HCT116 (cell line): ENCODE measurements at regions not wholly inside any gene's neighbourhood (a gene's known extent, or its start where the extent isn't known, plus 50 kb on each side); places are given as distances from the start of the nearest gene placed in this dataset.

ENCODE experiments used
- ATAC-seq: fragments of 200-7000 bp; cut with Tn5 transposase; 2 replicates; pipeline ENCODE4 v1.9.1; 2020; ENCODE audit warnings: mild to moderate bottlenecking, moderate library complexity
- BruUV-seq: library from RNA; stranded (reverse); fragments of 400-500 nt; replicated peaks from 2 replicates; lab custom pipeline; 2021; lab: Mats Ljungman, UMichigan
- CTCF ChIA-PET: fragments of 300-600 bp; sonication (Branson Sonifier 250); formaldehyde crosslinking; loops from one replicate; lab custom pipeline; 2021; ENCODE audit warnings: antibody characterized with exemption; lab: Charles Lee
- POLR2A ChIA-PET: fragments of 300-600, 350-600 bp; sonication (Branson Sonifier 250); formaldehyde crosslinking; loops from one replicate; lab custom pipeline; 2021; ENCODE audit warnings: antibody characterized with exemption; lab: Charles Lee
- RAD21 ChIA-PET, 2 experiments: fragments of 300-600 bp; sonication (Branson Sonifier 250); formaldehyde crosslinking; loops; one replicate each; lab custom pipeline; 2023; ENCODE audit warnings: low total read pairs in 2 of 2; ENCODE audit not compliant: uncharacterized antibody in 2 of 2, unreplicated experiment in 2 of 2, low non-redundant PET in 1 of 2; lab: Charles Lee
- DNase-seq: peaks from one replicate; pipeline ENCODE4 v3.0.0-alpha.2; 2010; ENCODE audit warnings: low read depth, low spot score
- H2AFZ ChIP-seq: fragments of 200-600 bp; shearing (Covaris generic), sonication (generic); 2 replicates; pipeline ENCODE4 v1.6.1; 2017; ENCODE audit warnings: low read depth, mixed run types, mixed read lengths, antibody characterized with exemption, low read length; ENCODE audit not compliant: poor library complexity, severe bottlenecking
- H3K27ac ChIP-seq: 2 replicates; pipeline ENCODE4 v1.5.1; 2012; ENCODE audit warnings: low read depth, low read length
- H3K27me3 ChIP-seq: fragments of 200-600 bp; sonication (generic); 2 replicates; pipeline ENCODE4 v1.6.1; 2016; ENCODE audit warnings: mixed run types, low read length, mixed read lengths; ENCODE audit not compliant: insufficient read depth
- H3K36me3 ChIP-seq, 2 experiments: fragments of 200-500 bp in 1 of 2; fragments of 200-600 bp in 1 of 2; sonication (Bioruptor generic) in 1 of 2; sonication (generic) in 1 of 2; 2 replicates each; pipeline versions ENCODE4 v1.5.1 to v1.6.1; 2014 to 2016; ENCODE audit warnings: low read length in 2 of 2, inconsistent platforms in 1 of 2, mixed read lengths in 1 of 2, mixed run types in 1 of 2; ENCODE audit not compliant: insufficient read depth in 2 of 2, control insufficient read depth in 1 of 2
- H3K4me1 ChIP-seq, 2 experiments: fragments of 200-600 bp in 1 of 2; sonication (generic) in 1 of 2; 2 replicates each; pipeline versions ENCODE4 v1.5.1 to v1.6.1; 2012 to 2017; ENCODE audit warnings: low read length in 2 of 2, inconsistent platforms in 1 of 2, mild to moderate bottlenecking in 1 of 2, mixed read lengths in 1 of 2, mixed run types in 1 of 2, moderate library complexity in 1 of 2; ENCODE audit not compliant: insufficient read depth in 2 of 2, control insufficient read depth in 1 of 2
- H3K4me2 ChIP-seq: fragments of 200-600 bp; sonication (generic); 2 replicates; pipeline ENCODE4 v1.6.1; 2017; ENCODE audit warnings: mixed run types, low read length, mixed read lengths
- H3K4me3 ChIP-seq, 2 experiments: fragments of 200-600 bp in 1 of 2; sonication (generic) in 1 of 2; replicated peaks in 1 of 2; 2 replicates each; pipeline ENCODE4 v1.5.1; 2011 to 2016; ENCODE audit warnings: low read length in 2 of 2, control low read depth in 1 of 2, low read depth in 1 of 2, mild to moderate bottlenecking in 1 of 2, mixed read lengths in 1 of 2, mixed run types in 1 of 2
- H3K79me2 ChIP-seq: fragments of 200-600 bp; sonication (generic); 2 replicates; pipeline ENCODE4 v1.6.1; 2017; ENCODE audit warnings: mild to moderate bottlenecking, mixed run types, low read length, moderate library complexity, mixed read lengths; ENCODE audit not compliant: insufficient read depth
- H3K9ac ChIP-seq: fragments of 200-600 bp; sonication (generic); 2 replicates; pipeline ENCODE4 v1.6.1; 2016; ENCODE audit warnings: low read length, mixed read lengths
- H3K9me2 ChIP-seq: fragments of 200-600 bp; sonication (generic), shearing (Covaris generic); 2 replicates; pipeline ENCODE4 v1.6.1; 2017; ENCODE audit warnings: mixed run types, mild to moderate bottlenecking, moderate library complexity; ENCODE audit not compliant: insufficient read depth
- H3K9me3 ChIP-seq, 2 experiments: fragments of 200-500 bp in 1 of 2; fragments of 200-600 bp in 1 of 2; sonication (Bioruptor generic) in 1 of 2; sonication (generic) in 1 of 2; 2 replicates each; pipeline ENCODE4 v1.6.1; 2014 to 2017; ENCODE audit warnings: low read length in 2 of 2, mixed read lengths in 2 of 2, inconsistent platforms in 1 of 2, low read depth in 1 of 2, mild to moderate bottlenecking in 1 of 2, mixed run types in 1 of 2, moderate library complexity in 1 of 2; ENCODE audit not compliant: control insufficient read depth in 1 of 2, insufficient read depth in 1 of 2
- H4K20me1 ChIP-seq: fragments of 200-600 bp; sonication (generic), shearing (Covaris generic); 2 replicates; pipeline ENCODE4 v1.6.1; 2017; ENCODE audit warnings: mixed run types, mild to moderate bottlenecking, moderate library complexity; ENCODE audit not compliant: insufficient read depth
- CEBPB ChIP-seq: IDR thresholded peaks from 2 replicates; pipeline ENCODE4 v1.6.1; 2012; ENCODE audit warnings: low read depth
- CTCF ChIP-seq, 3 experiments: fragments of 200-600 bp in 1 of 3; sonication (generic) in 1 of 3; IDR thresholded peaks in 2 of 3; conservative IDR thresholded peaks in 1 of 3; 2 replicates each; pipeline ENCODE4 v1.5.1; 2012 to 2017; ENCODE audit warnings: low read depth in 2 of 3, low read length in 2 of 3, antibody characterized with exemption in 1 of 3, borderline replicate concordance in 1 of 3, control low read depth in 1 of 3, mild to moderate bottlenecking in 1 of 3, mixed read lengths in 1 of 3, mixed run types in 1 of 3, moderate library complexity in 1 of 3; ENCODE audit not compliant: insufficient read depth in 1 of 3
- EGR1 ChIP-seq: IDR thresholded peaks from 2 replicates; pipeline ENCODE4 v1.6.1; 2012; ENCODE audit warnings: low read depth
- FOSL1 ChIP-seq: IDR thresholded peaks from 2 replicates; pipeline ENCODE4 v1.6.1; 2012; ENCODE audit warnings: low read depth
- JUND ChIP-seq: IDR thresholded peaks from 2 replicates; pipeline ENCODE4 v1.6.1; 2012
- POLR2AphosphoS5 ChIP-seq: IDR thresholded peaks from 2 replicates; pipeline ENCODE4 v1.6.1; 2011; ENCODE audit warnings: mild to moderate bottlenecking, low read depth, low read length, moderate library complexity
- SRF ChIP-seq: IDR thresholded peaks from 2 replicates; pipeline ENCODE4 v1.6.1; 2012; ENCODE audit warnings: low read depth
- TCF7L2 ChIP-seq: IDR thresholded peaks from 2 replicates; pipeline ENCODE4 v1.7.0; 2011; ENCODE audit warnings: borderline replicate concordance, inconsistent platforms; ENCODE audit not compliant: insufficient read depth, insufficient read length; ENCODE audit errors: extremely low read depth
- ZNF274 ChIP-seq: fragments of 200-500 bp; sonication (Bioruptor generic); IDR thresholded peaks from 2 replicates; pipeline ENCODE4 v1.6.1; 2014; ENCODE audit warnings: mild to moderate bottlenecking, low read depth, low read length, inconsistent platforms
- intact Hi-C: fragments of 100-400 bp; cut with micrococcal nuclease; formaldehyde crosslinking; loops from 2 replicates; pipeline ENCODE4 v1.10.0; 2022
- TF ChIP-seq, protein P1 (sequence below): IDR thresholded peaks from 2 replicates; pipeline ENCODE4 v1.6.1; 2011; ENCODE audit warnings: mild to moderate bottlenecking, low read length, moderate library complexity; ENCODE audit not compliant: insufficient replicate concordance; ENCODE audit errors: extremely low read depth
- TF ChIP-seq, protein P2 (sequence below): IDR thresholded peaks from 2 replicates; pipeline ENCODE4 v1.6.1; 2012; ENCODE audit warnings: low read depth
- TF ChIP-seq, protein P3 (sequence below): IDR thresholded peaks from 2 replicates; pipeline ENCODE4 v1.6.1; 2012

- Histone ChIP-seq H3K4me2 (no peak overlapping the region), H3K79me2 (no peaks in the 10 kb centered on the region), H3K4me1 (no peaks in the 10 kb centered on the region), H3K27ac (no peak overlapping the region), H3K9me2 (no peaks in the 10 kb centered on the region), H2AFZ (no peak overlapping the region), H3K9ac (no peak overlapping the region), H3K36me3 (no peaks in the 10 kb centered on the region), H3K4me3 (no peak overlapping the region), H3K27me3 (no peaks in the 10 kb centered on the region), H3K9me3 (no peaks in the 10 kb centered on the region), H4K20me1 (no peaks in the 10 kb centered on the region)
- no peak for DNase-seq
- no peak for ATAC-seq
- ChIA-PET POLR2A (no interaction called here), CTCF (no interaction called here), RAD21 (no interaction called here)
- TF ChIP-seq, protein P1, sequence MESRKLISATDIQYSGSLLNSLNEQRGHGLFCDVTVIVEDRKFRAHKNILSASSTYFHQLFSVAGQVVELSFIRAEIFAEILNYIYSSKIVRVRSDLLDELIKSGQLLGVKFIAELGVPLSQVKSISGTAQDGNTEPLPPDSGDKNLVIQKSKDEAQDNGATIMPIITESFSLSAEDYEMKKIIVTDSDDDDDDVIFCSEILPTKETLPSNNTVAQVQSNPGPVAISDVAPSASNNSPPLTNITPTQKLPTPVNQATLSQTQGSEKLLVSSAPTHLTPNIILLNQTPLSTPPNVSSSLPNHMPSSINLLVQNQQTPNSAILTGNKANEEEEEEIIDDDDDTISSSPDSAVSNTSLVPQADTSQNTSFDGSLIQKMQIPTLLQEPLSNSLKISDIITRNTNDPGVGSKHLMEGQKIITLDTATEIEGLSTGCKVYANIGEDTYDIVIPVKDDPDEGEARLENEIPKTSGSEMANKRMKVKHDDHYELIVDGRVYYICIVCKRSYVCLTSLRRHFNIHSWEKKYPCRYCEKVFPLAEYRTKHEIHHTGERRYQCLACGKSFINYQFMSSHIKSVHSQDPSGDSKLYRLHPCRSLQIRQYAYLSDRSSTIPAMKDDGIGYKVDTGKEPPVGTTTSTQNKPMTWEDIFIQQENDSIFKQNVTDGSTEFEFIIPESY, result no peak
- no peak for TF ChIP-seq POLR2AphosphoS5
- TF ChIP-seq ZNF274, result no peak
- no peak for TF ChIP-seq CTCF (IDR thresholded peaks at IDR 0.05 in 2 of 3, conservative IDR thresholded peaks at IDR 0.05 in 1 of 3; ENCODE audit: borderline replicate concordance in 1 of 3, insufficient read depth in 1 of 3, low read depth in 2 of 3, low read length in 2 of 3)
- TF ChIP-seq SRF, result no peak
- TF ChIP-seq CEBPB, result no peak
- TF ChIP-seq, protein P2, sequence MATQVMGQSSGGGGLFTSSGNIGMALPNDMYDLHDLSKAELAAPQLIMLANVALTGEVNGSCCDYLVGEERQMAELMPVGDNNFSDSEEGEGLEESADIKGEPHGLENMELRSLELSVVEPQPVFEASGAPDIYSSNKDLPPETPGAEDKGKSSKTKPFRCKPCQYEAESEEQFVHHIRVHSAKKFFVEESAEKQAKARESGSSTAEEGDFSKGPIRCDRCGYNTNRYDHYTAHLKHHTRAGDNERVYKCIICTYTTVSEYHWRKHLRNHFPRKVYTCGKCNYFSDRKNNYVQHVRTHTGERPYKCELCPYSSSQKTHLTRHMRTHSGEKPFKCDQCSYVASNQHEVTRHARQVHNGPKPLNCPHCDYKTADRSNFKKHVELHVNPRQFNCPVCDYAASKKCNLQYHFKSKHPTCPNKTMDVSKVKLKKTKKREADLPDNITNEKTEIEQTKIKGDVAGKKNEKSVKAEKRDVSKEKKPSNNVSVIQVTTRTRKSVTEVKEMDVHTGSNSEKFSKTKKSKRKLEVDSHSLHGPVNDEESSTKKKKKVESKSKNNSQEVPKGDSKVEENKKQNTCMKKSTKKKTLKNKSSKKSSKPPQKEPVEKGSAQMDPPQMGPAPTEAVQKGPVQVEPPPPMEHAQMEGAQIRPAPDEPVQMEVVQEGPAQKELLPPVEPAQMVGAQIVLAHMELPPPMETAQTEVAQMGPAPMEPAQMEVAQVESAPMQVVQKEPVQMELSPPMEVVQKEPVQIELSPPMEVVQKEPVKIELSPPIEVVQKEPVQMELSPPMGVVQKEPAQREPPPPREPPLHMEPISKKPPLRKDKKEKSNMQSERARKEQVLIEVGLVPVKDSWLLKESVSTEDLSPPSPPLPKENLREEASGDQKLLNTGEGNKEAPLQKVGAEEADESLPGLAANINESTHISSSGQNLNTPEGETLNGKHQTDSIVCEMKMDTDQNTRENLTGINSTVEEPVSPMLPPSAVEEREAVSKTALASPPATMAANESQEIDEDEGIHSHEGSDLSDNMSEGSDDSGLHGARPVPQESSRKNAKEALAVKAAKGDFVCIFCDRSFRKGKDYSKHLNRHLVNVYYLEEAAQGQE, result no peak
- TF ChIP-seq FOSL1, result no peak
- TF ChIP-seq EGR1, result no peak
- TF ChIP-seq, protein P3, sequence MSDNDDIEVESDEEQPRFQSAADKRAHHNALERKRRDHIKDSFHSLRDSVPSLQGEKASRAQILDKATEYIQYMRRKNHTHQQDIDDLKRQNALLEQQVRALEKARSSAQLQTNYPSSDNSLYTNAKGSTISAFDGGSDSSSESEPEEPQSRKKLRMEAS, result no peak
- TF ChIP-seq JUND, result no peak
- TF ChIP-seq TCF7L2, result no peak
- intact Hi-C loops, result no loop called here
- no TSS peak for BruUV-seq
Measured at GRCh38 chr9:38198140-38198539, 129.1 kb upstream of the SHB start.
